ENCODE measurements at regions not wholly inside any gene's neighbourhood (a gene's known extent, or its start where the extent isn't known, plus 50 kb on each side); places are given as distances from the start of the nearest gene placed in this dataset.

- no peak for TF ChIP-seq CTCF (IDR thresholded peaks at IDR 0.05; ENCODE audit: low read depth, low read length)
- no peak for TF ChIP-seq EZH2phosphoT487 (IDR thresholded peaks at IDR 0.05; ENCODE audit: low read depth)
Measured at GRCh38 chr14:101318271-101318670, 243.0 kb upstream of the DIO3 start.

Data from OCI-LY3 (cell line).